GM23338 (cell line): ENCODE measurements at regions not wholly inside any gene's neighbourhood (a gene's known extent, or its start where the extent isn't known, plus 50 kb on each side); places are given as distances from the start of the nearest gene placed in this dataset.

Source experiments
- ATAC-seq: fragments of 200-7000 bp; cut with Tn5 transposase; 3 replicates; pipeline ENCODE4 v1.9.1; 2020
- DNase-seq: peaks from one replicate; pipeline ENCODE4 v3.0.0-alpha.2; 2015; ENCODE audit warnings: low spot score
- H2AFZ ChIP-seq: fragments of 200-600 bp; sonication (generic); 2 replicates; pipeline ENCODE4 v1.8.0; 2016; ENCODE audit warnings: antibody characterized with exemption, mild to moderate bottlenecking, moderate library complexity
- H3F3A ChIP-seq: fragments of 200-600 bp; sonication (generic); replicated peaks from 2 replicates; pipeline ENCODE4 v1.8.0; 2017; ENCODE audit warnings: antibody characterized with exemption, mixed run types, low read depth
- H3K27ac ChIP-seq: fragments of 200-600 bp; sonication (generic); 2 replicates; pipeline ENCODE4 v1.6.1; 2016; ENCODE audit warnings: low read depth
- H3K27me3 ChIP-seq: fragments of 200-600 bp; sonication (generic); 2 replicates; pipeline ENCODE4 v1.8.0; 2016; ENCODE audit warnings: mild to moderate bottlenecking, mixed run types, moderate library complexity; ENCODE audit not compliant: insufficient read depth
- H3K36me3 ChIP-seq: fragments of 200-600 bp; sonication (generic); 2 replicates; pipeline ENCODE4 v1.8.0; 2016; ENCODE audit warnings: mild to moderate bottlenecking; ENCODE audit not compliant: insufficient read depth
- H3K4me1 ChIP-seq: fragments of 200-600 bp; sonication (generic); 2 replicates; pipeline ENCODE4 v1.8.0; 2016; ENCODE audit warnings: mild to moderate bottlenecking, moderate library complexity; ENCODE audit not compliant: insufficient read depth
- H3K4me2 ChIP-seq: fragments of 200-600 bp; sonication (generic); 2 replicates; pipeline ENCODE4 v1.7.1; 2017; ENCODE audit warnings: mixed run types
- H3K4me3 ChIP-seq: fragments of 200-600 bp; sonication (generic); 2 replicates; pipeline ENCODE4 v1.6.1; 2016; ENCODE audit warnings: mixed run types
- H3K79me2 ChIP-seq: fragments of 200-600 bp; sonication (generic); replicated peaks from 2 replicates; pipeline ENCODE4 v1.8.0; 2017; ENCODE audit warnings: mild to moderate bottlenecking; ENCODE audit not compliant: insufficient read depth
- H3K9me2 ChIP-seq: fragments of 200-600 bp; sonication (generic); 2 replicates; pipeline ENCODE4 v1.8.0; 2017; ENCODE audit not compliant: insufficient read depth
- H4K20me1 ChIP-seq: fragments of 200-600 bp; sonication (generic); replicated peaks from 2 replicates; pipeline ENCODE4 v1.8.0; 2017; ENCODE audit warnings: mild to moderate bottlenecking; ENCODE audit not compliant: insufficient read depth
- H3K27ac Mint-ChIP-seq: 2 replicates; pipeline ENCODE4 v1.8.0; 2020; ENCODE audit warnings: inconsistent platforms, mild to moderate bottlenecking, moderate library complexity, mixed read lengths
- H3K27me3 Mint-ChIP-seq: 3 replicates; pipeline ENCODE4 v1.8.0; 2022; ENCODE audit warnings: low read depth, mild to moderate bottlenecking, moderate library complexity, mixed read lengths, inconsistent platforms; ENCODE audit not compliant: insufficient read depth, poor library complexity
- H3K36me3 Mint-ChIP-seq: 3 replicates; pipeline ENCODE4 v1.8.0; 2021; ENCODE audit warnings: low read depth, mild to moderate bottlenecking, inconsistent platforms, moderate library complexity, mixed read lengths
- H3K4me1 Mint-ChIP-seq: 3 replicates; pipeline ENCODE4 v1.8.0; 2020; ENCODE audit warnings: mild to moderate bottlenecking, inconsistent platforms, mixed read lengths
- H3K4me3 Mint-ChIP-seq: 3 replicates; pipeline ENCODE4 v1.8.0; 2021; ENCODE audit warnings: moderate library complexity, mild to moderate bottlenecking, inconsistent platforms, mixed read lengths
- H3K9me3 Mint-ChIP-seq: 3 replicates; pipeline ENCODE4 v1.8.0; 2020; ENCODE audit warnings: moderate library complexity, mild to moderate bottlenecking, inconsistent platforms, mixed read lengths
- CREB1 ChIP-seq: fragments of 250-450 bp; sonication (Bioruptor Pico); IDR thresholded peaks from 2 replicates; pipeline ENCODE4 v1.5.0; 2020; ENCODE audit warnings: low read depth, mild to moderate bottlenecking, moderate library complexity
- EZH2 ChIP-seq: fragments of 200-600 bp; sonication (generic); IDR thresholded peaks from one replicate; pipeline ENCODE4 v1.8.0; 2017; ENCODE audit warnings: antibody characterized with exemption, mild to moderate bottlenecking, low read depth; ENCODE audit not compliant: unreplicated experiment
- POLR2AphosphoS5 ChIP-seq: IDR thresholded peaks from 2 replicates; pipeline ENCODE4 v1.6.1; 2016; ENCODE audit warnings: antibody characterized with exemption, low read depth
- REST ChIP-seq: IDR thresholded peaks from one replicate; pipeline ENCODE4 v1.6.1; 2018; ENCODE audit warnings: antibody characterized with exemption; ENCODE audit not compliant: unreplicated experiment
- STAT1 ChIP-seq: IDR thresholded peaks from one replicate; pipeline ENCODE4 v1.6.1; 2016; ENCODE audit warnings: antibody characterized with exemption; ENCODE audit not compliant: unreplicated experiment
- ZNF331 ChIP-seq: fragments of 250-450 bp; sonication (Bioruptor Pico); IDR thresholded peaks from 2 replicates; pipeline ENCODE4 v1.5.0; 2020; ENCODE audit warnings: low read depth, mild to moderate bottlenecking, moderate library complexity
- TF ChIP-seq, protein P1 (sequence below), 2 experiments: fragments of 200-600 bp in 1 of 2; sonication (generic) in 1 of 2; conservative IDR thresholded peaks; 2 replicates each; pipeline versions ENCODE4 v1.5.1 to v1.6.1; 2016 to 2017; ENCODE audit warnings: antibody characterized with exemption in 2 of 2, low read depth in 2 of 2, mild to moderate bottlenecking in 2 of 2, moderate library complexity in 1 of 2

DNA sequence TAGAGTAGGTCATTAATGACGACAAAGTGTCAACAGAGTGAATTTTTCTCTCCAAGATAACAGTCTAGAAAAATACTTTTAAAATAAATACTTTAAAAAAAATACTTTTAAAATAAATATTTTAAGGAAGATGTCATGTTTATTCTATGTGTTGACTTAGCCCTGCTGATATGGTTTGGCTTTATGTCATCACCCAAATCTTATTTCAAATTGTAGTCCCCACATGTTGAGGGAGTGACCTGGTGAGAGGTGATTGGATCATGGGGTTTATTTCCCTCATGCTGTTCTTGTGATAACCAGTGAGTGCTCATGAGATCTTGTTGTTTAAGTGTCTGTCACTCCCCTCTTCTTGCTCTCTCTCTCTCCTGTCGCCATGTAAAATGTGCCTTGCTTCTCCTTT lies 754.9 kb upstream of the SLIT2 start:
- no peaks in the 10 kb centered on the region for H3K36me3 Mint-ChIP-seq
- Histone ChIP-seq H3K4me1 (no peaks in the 10 kb centered on the region), H3K27me3 (no peaks in the 10 kb centered on the region), H3F3A (no peaks in the 10 kb centered on the region), H3K36me3 (no peaks in the 10 kb centered on the region), H2AFZ (no peak overlapping the region), H3K27ac (no peak overlapping the region), H3K4me2 (no peak overlapping the region), H3K9me2 (0 out of 2 replicates have a peak, but pooled peaks cover 5% of the 10 kb centered on the region), H3K4me3 (no peak overlapping the region), H4K20me1 (no peaks in the 10 kb centered on the region), H3K79me2 (no peaks in the 10 kb centered on the region)
- no peak overlapping the region for H3K27ac Mint-ChIP-seq
- no peaks in the 10 kb centered on the region for H3K9me3 Mint-ChIP-seq
- ATAC-seq (no peak), DNase-seq (no peak)
- no peak overlapping the region for H3K4me3 Mint-ChIP-seq
- no peaks in the 10 kb centered on the region for H3K4me1 Mint-ChIP-seq
- no peaks in the 10 kb centered on the region for H3K27me3 Mint-ChIP-seq
- no peak for TF ChIP-seq ZNF331 (CRISPR knock-in tag)

- Mint-ChIP-seq H3K36me3 (no peaks in the 10 kb centered on the region), H3K27ac (no peak overlapping the region), H3K4me1 (no peaks in the 10 kb centered on the region), H3K4me3 (no peak overlapping the region), H3K27me3 (no peaks in the 10 kb centered on the region), H3K9me3 (no peaks in the 10 kb centered on the region)
- Histone ChIP-seq H4K20me1 (no peaks in the 10 kb centered on the region), H3K4me2 (no peak overlapping the region), H2AFZ (no peak overlapping the region), H3K36me3 (no peaks in the 10 kb centered on the region), H3K4me3 (no peak overlapping the region), H3K4me1 (no peaks in the 10 kb centered on the region), H3K27me3 (no peaks in the 10 kb centered on the region), H3K9me2 (0 out of 2 replicates have a peak, but pooled peaks cover 5% of the 10 kb centered on the region), H3F3A (no peaks in the 10 kb centered on the region), H3K79me2 (no peaks in the 10 kb centered on the region), H3K27ac (no peak overlapping the region)
- DNase-seq, result no peak
- no peak for ATAC-seq
- TF ChIP-seq REST, result no peak
Observed at GRCh38 chr4:19494961-19495360, 756.7 kb upstream of the SLIT2 start.

DNA sequence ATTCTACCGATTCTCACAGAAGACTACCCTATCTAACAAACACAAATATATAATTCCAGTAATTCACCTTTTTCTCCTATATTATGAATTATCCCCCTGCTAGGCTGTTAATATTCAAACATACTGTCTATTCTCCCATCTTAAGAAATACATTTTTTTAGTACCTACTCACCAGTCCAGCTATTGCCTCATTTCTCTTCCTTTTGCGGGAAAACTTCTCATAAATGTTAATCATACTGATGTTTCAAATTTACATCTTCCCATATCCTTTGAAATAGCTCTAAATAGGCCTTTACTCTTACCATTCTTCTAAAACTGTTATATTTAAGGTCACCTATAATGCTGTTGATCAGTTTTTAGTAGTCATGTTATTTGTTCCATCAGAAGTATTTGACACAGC lies 759.1 kb upstream of the SLIT2 start:
- Histone ChIP-seq H3K27me3 (no peaks in the 10 kb centered on the region), H3K36me3 (no peaks in the 10 kb centered on the region), H3K4me1 (no peaks in the 10 kb centered on the region), H2AFZ (no peak overlapping the region), H3K4me2 (no peak overlapping the region), H3K9me2 (0 out of 2 replicates have a peak, but pooled peaks cover 5% of the 10 kb centered on the region), H3F3A (no peaks in the 10 kb centered on the region), H3K79me2 (no peaks in the 10 kb centered on the region), H3K27ac (no peak overlapping the region), H4K20me1 (no peaks in the 10 kb centered on the region), H3K4me3 (no peak overlapping the region)
- Mint-ChIP-seq H3K27ac (no peak overlapping the region), H3K9me3 (no peaks in the 10 kb centered on the region), H3K27me3 (no peaks in the 10 kb centered on the region), H3K36me3 (no peaks in the 10 kb centered on the region), H3K4me1 (no peaks in the 10 kb centered on the region; the same call in 2 of the 3 replicates), H3K4me3 (no peak overlapping the region)
- DNase-seq (no peak), ATAC-seq (no peak)
- TF ChIP-seq STAT1, result no peak
- TF ChIP-seq POLR2AphosphoS5, result no peak
- TF ChIP-seq, protein P1, sequence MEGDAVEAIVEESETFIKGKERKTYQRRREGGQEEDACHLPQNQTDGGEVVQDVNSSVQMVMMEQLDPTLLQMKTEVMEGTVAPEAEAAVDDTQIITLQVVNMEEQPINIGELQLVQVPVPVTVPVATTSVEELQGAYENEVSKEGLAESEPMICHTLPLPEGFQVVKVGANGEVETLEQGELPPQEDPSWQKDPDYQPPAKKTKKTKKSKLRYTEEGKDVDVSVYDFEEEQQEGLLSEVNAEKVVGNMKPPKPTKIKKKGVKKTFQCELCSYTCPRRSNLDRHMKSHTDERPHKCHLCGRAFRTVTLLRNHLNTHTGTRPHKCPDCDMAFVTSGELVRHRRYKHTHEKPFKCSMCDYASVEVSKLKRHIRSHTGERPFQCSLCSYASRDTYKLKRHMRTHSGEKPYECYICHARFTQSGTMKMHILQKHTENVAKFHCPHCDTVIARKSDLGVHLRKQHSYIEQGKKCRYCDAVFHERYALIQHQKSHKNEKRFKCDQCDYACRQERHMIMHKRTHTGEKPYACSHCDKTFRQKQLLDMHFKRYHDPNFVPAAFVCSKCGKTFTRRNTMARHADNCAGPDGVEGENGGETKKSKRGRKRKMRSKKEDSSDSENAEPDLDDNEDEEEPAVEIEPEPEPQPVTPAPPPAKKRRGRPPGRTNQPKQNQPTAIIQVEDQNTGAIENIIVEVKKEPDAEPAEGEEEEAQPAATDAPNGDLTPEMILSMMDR (conservative IDR thresholded peaks at IDR 0.05; ENCODE audit: low read depth in 2 of 2), result no peak
- no peak for TF ChIP-seq CREB1
- TF ChIP-seq EZH2, result no peak
- TF ChIP-seq REST, result no peak
